ENCODE measurements at regions not wholly inside any gene's neighbourhood (a gene's known extent, or its start where the extent isn't known, plus 50 kb on each side); places are given as distances from the start of the nearest gene placed in this dataset.

DNA sequence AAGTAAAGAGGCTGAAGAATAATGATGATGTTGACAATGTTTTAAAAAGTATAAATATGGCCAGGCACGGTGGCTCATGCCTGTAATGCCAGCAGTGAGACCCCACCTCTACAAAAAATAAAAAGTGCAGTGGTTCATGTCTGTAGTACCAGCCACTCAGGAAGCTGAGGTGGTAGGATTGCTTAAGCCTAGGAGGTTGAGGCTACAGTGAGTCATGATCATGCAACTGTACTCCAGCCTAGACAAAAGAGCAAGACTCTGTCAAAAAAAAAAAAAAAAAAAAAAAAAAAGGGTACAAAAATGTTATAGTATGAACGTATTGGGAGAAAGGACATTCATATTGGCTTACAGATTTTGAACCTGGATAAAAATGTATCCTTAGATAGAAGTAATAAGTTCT, 543.1 kb upstream of the IRAK1BP1 start:
- Histone ChIP-seq H3K36me3 (ENCODE audit: control insufficient read depth, insufficient read depth, low read length) (no peaks in the 10 kb centered on the region), H3K9me3 (ENCODE audit: control insufficient read depth, insufficient read depth, low read length) (peaks cover 1% of the 10 kb centered on the region; the same call in 1 of the 2 replicates), H2BK5ac (ENCODE audit: low read depth, low read length, poor library complexity, severe bottlenecking) (no peak overlapping the region), H3K14ac (replicated peaks; ENCODE audit: low read depth, low read length) (no peak overlapping the region), H3K18ac (ENCODE audit: low read depth, low read length) (no peak overlapping the region), H3K4ac (ENCODE audit: low read depth, low read length) (no peak overlapping the region), H3K9me1 (ENCODE audit: insufficient read depth, low read length) (no peaks in the 10 kb centered on the region), H4K8ac (ENCODE audit: low read depth in 2 of 2, low read length in 2 of 2) (no peak overlapping the region), H4K91ac (ENCODE audit: insufficient read depth, low read depth, low read length) (no peak overlapping the region), H4K20me1 (ENCODE audit: insufficient read depth, low read length) (no peaks in the 10 kb centered on the region), H4K5ac (ENCODE audit: low read depth, low read length) (no peak overlapping the region), H3K27me3 (ENCODE audit: control insufficient read depth, insufficient read depth, low read length) (no peaks in the 10 kb centered on the region), H3K9ac (ENCODE audit: low read depth, low read length) (no peak overlapping the region), H3K27ac (ENCODE audit: insufficient read depth, low read length) (no peak overlapping the region), H2BK15ac (ENCODE audit: low read depth, low read length) (no peak overlapping the region), H3K56ac (ENCODE audit: extremely low read depth, insufficient read depth, low read length) (no peak overlapping the region), H3K79me1 (ENCODE audit: low read depth in 1 of 2, low read length in 2 of 2) (no peaks in the 10 kb centered on the region), H3K4me2 (ENCODE audit: low read depth, low read length) (no peak overlapping the region), H3K4me1 (ENCODE audit: control insufficient read depth, insufficient read depth, low read length) (no peaks in the 10 kb centered on the region), H3K4me3 (ENCODE audit: insufficient read depth, low read depth, low read length) (no peak overlapping the region), H2AK5ac (ENCODE audit: low read depth, low read length) (no peak overlapping the region), H2BK120ac (ENCODE audit: low read depth, low read length) (no peak overlapping the region), H3K23ac (ENCODE audit: low read depth, low read length) (no peak overlapping the region), H2AK9ac (replicated peaks; ENCODE audit: low read depth, low read length, poor library complexity) (no peak overlapping the region), H2BK20ac (ENCODE audit: low read depth, low read length) (no peak overlapping the region), H2AFZ (replicated peaks; ENCODE audit: low read length, poor library complexity) (no peak overlapping the region)
- CTCF ChIA-PET, result no interaction called here
- DNase-seq, result no peak
- no CpG with 5 or more reads among the region's 2 CpGs for WGBS, 2 experiments (ENCODE audit: extremely low coverage in 2 of 2, insufficient read length in 1 of 2)
- in situ Hi-C loops (cut with MboI; ENCODE audit: low sequenced_read_pairs), result no loop called here
- no TSS peak for BruUV-seq (replicated peaks)
- dilution Hi-C loops (cut with HindIII; ENCODE audit: low sequenced_read_pairs, unreplicated experiment), result no loop called here
- ATAC-seq (ENCODE audit: low read depth), result no peak
- POLR2A ChIA-PET (ENCODE audit: unreplicated experiment), result no interaction called here
- intact Hi-C loops (cut with micrococcal nuclease), result no loop called here
- TF ChIP-seq MAZ (IDR thresholded peaks at IDR 0.05; ENCODE audit: borderline replicate concordance, low read depth, low read length), result no peak
- TF ChIP-seq CEBPB (IDR thresholded peaks at IDR 0.05; ENCODE audit: low read depth, low read length), result peak; percentile 69; the same call in 1 of the 2 replicates

Data from IMR-90 (cell line).